GM18505 (cell line): ENCODE measurements at regions not wholly inside any gene's neighbourhood (a gene's known extent, or its start where the extent isn't known, plus 50 kb on each side); places are given as distances from the start of the nearest gene placed in this dataset.
A peak's percentile ranks its signal among the peaks of the same experiment; 100 is the strongest.

Source experiments
- ATAC-seq: cut with Tn5 transposase; IDR thresholded peaks from one replicate; pipeline ENCODE4 v1.9.1; 2021; ENCODE audit not compliant: unreplicated experiment
- POLR2A ChIP-seq: IDR thresholded peaks from 4 replicates; pipeline ENCODE4 v1.6.1; 2011; ENCODE audit warnings: borderline replicate concordance; ENCODE audit not compliant: insufficient read depth, insufficient read length; ENCODE audit errors: extremely low read depth

GRCh38 chr13:50353651-50354415 is 338.6 kb downstream of the KCNRG start:
- TF ChIP-seq POLR2A: no peak
- no peak for ATAC-seq

GRCh38 chr13:50355797-50356196 is 340.6 kb downstream of the KCNRG start:
- no peak for TF ChIP-seq POLR2A
- ATAC-seq: no peak

GRCh38 chr13:50357136-50357535 is 341.9 kb downstream of the KCNRG start:
- TF ChIP-seq POLR2A: no peak
- ATAC-seq: no peak

GRCh38 chr13:50357586-50358118 is 342.4 kb downstream of the KCNRG start:
- no peak for TF ChIP-seq POLR2A
- no peak for ATAC-seq

GRCh38 chr13:50358231-50359040 is 343.2 kb downstream of the KCNRG start:
- no peak for ATAC-seq
- no peak for TF ChIP-seq POLR2A

DNA sequence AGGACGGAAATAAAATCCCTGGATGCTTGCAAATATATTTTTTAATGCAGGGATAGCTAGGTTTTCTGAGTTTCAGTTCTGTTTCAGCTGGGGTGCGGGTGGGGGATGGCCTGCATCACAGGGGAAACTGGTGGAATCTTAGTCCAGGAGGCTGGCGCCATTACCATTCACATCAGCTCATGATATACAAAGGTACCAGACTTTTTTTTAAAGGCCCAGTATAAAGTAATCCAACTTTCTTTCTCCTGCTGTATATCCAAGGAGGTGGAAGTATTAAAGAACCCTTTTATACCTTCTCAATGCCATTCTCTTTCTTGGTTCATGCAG is 343.8 kb downstream of the KCNRG start:
- no peak for TF ChIP-seq POLR2A
- no peak for ATAC-seq

GRCh38 chr13:50359779-50360178 is 344.5 kb downstream of the KCNRG start:
- TF ChIP-seq POLR2A: no peak
- no peak for ATAC-seq

GRCh38 chr13:50360637-50361036 is 345.4 kb downstream of the KCNRG start:
- ATAC-seq: no peak

GRCh38 chr13:50361282-50361681 is 346.0 kb downstream of the KCNRG start:
- ATAC-seq: no peak
- TF ChIP-seq POLR2A: no peak

More at GRCh38 chr13:50360637-50361036, 345.4 kb downstream of the KCNRG start:
- no peak for TF ChIP-seq POLR2A

DNA sequence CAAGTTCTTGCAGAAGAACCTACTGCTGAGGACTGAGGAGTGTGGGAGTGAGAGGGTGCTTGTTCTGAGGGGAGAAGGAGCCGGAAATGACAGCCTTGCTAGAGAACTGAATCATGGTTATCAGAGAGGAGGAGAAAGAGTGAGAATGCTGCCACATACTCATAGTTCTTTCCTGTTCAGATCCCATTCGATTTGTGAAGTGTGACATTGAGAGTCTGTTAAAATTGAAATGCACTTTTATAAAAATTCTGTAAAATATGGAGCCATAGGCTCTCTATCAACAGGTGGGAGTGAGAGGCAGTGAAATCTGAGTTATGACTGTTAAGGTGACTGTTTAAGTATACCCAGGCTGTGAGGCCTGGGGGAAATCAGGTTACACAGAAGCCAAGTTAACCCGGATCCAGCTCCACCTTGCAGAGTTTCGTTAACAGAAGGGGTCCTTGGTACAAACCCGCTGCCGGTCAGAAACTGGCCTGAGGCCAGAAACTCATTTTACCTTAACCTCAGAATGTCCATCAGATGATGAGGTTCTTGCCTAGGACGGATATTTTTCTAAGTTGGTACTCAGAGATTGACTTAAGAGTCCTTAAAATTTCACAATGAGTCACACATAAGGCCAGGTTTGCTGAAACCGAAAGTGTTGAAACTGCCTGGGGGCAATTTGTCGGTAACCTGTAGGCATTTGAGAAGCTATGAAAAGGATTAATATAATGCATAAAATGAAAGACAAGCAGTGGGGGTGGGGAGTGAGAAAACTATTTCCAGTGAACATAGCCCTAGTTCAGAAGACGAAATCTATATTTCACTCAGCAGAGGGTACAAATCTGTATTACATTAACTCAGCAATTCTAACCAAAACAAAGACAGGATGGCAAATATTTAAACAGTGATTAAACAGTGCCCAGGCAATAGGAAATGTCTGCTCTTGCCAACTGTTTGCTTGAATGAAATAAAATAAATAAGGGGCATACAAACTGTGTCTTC is 350.5 kb downstream of the KCNRG start:
- no peak for TF ChIP-seq POLR2A
- ATAC-seq: peak; percentile 61

- peak; percentile 56 for ATAC-seq
- no peak for TF ChIP-seq POLR2A
Observed at GRCh38 chr13:50366488-50367174, 351.4 kb downstream of the KCNRG start.

DNA sequence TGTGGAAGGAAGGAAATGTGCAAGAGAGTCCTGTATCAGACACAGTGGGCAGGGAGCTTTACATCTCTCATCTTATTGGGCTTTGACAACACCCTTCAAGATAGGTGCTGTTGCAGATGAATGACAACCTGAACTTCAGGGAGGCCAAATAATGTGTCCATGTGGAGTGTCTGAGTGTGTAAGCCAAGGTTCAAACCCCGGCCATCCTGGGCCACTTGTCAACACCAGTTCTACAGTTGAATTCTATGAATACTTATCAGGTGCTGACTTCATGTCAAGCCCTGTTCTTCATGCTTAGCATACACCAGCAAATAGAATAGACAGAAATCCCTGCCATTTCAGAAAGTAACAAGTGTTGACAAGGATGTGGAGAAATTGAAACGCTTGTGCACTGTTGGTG is 354.4 kb downstream of the KCNRG start:
- TF ChIP-seq POLR2A: no peak
- ATAC-seq: no peak
